ENCODE measurements at regions not wholly inside any gene's neighbourhood (a gene's known extent, or its start where the extent isn't known, plus 50 kb on each side); places are given as distances from the start of the nearest gene placed in this dataset.
A peak's percentile ranks its signal among the peaks of the same experiment; 100 is the strongest.
"Not testable (repeated sequence)": the region's sequence is repeated elsewhere in the genome, so short reads cannot be mapped to it uniquely, and the experiment has no call there.

GRCh38 chr6:134778431-134778830 is 171.5 kb downstream of the ALDH8A1 start:
- no peak for DNase-seq

DNA sequence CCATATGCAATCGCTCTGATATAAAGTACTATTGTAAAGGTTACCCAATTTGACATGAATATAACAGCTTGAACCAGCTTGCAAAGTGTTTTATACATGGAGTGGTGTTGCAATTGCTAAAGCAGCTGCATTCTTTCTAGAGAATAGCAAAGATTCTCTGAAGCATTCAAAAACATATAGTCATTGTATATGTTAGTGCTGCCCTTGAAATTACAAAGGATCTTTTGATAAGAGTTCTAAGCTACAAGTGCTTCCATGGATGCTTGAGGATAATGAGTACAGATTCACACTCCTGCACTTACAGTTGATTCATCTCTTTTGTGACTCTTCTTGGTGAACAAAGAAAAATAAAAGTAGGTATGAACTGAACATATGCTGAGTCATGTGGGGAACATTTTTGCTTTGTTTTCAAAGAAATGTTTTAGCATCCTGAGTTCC is 175.7 kb downstream of the ALDH8A1 start:
- DNase-seq, result no peak

DNA sequence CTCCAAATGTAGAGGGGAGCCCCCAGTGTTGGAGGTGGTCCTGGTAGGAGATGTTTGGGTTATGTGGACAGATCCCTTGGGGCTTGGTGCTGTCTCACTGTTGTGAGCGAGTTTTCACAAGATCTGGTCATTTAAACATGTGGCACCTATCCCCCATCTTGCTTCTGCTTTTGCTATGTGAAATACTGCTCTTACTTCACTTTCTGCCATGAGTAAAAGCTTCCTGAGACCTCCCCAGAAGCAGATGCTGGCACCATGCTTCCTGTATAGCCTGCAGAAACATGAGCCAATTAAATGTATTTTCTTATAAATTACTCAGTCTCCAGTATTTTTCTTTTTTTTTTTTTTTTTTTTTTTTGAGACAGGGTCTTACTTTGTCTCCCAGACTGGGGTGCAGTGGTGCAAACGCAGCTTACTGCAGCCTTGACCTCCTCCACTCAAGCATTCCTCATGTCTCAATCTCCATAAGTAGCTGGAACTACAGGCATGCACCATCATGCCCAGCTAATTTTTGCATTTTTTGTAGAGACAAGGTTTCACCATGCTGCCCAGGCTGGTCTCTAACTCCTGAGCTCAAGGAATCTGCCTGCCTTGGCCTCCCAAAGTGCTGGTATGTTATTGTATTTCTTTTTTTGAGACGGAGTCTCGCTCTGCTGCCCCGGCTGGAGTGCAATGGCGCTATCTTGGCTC is 177.1 kb downstream of the ALDH8A1 start:
- DNase-seq, result no peak

DNA sequence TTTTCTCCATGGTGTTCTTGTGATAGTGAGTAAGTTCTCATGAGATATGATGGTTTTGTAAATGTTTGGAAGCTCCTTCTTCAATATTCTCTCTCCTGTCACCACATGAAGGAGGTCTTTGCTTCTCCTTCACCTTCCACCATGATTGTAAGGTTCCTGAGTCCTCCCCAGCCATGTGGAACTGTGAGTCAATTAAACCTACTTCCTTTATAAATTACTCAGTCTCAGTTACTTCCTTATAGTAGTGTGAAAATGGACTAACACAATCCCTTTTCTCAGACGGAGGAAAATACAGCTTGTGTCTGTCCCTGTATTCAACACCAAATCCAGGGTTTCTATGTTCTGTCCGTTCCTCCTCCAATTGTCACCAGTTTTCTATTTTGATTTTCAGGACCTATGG is 181.0 kb downstream of the ALDH8A1 start:
- DNase-seq, result no peak

DNA sequence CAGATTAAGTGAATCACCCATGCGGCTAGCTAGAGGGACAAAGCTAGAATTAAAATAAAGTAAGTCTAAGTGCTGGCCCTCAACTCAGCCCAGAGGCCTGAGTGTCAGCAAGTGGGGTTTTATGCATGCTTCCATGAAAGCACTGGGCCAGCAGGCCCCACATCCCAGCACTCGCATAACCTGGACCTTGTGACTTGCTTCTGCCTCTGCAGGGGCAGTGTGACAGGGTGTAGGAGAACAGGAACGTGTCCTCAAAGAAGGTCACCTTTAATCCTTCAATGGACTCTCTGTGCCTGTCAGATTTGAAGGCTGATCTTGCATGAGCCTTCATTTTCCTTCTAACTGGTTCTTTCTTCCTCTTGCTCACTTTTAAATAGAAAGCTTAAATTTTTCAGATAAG is 183.4 kb downstream of the ALDH8A1 start:
- DNase-seq, result no peak

DNA sequence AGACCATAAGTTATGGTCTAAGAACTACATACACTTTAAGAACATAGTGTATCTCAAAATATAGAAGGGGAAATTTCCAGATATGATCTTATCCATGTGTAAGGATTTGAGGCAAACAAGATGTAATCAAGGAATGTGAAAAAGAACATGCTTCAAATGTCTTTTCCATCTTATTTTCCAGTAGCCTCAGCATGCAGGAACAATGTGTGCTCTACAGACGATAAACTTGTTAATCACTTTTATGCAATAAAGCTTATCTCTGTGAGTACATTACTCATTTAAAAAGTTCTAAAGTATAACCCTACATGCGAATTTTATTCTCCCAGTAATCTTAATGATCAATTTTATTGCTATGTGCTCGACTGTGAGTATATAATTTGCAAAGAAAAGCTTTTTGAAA is 185.2 kb downstream of the ALDH8A1 start:
- no peak for DNase-seq

DNA sequence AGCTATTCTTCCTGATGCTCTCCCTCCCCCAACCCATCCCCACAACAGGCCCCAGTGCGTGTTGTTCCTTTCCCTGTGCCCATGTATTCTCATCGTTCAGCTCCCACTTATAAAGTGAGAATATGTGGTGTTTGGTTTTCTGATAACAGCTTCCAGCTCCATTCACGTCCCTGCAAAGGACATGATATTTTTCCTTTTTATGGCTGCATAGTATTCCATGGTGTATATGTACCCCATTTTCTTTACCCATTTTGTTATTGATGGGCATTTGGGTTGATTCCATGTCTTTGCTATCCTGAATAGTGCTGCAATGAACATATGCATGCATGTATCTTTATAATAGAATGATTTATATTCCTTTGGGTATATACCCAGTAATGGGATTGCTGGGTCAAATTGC is 186.3 kb downstream of the ALDH8A1 start:
- DNase-seq, result not testable (repeated sequence)

GRCh38 chr6:134758621-134759020 is 191.3 kb downstream of the ALDH8A1 start:
- no peak for DNase-seq

DNA sequence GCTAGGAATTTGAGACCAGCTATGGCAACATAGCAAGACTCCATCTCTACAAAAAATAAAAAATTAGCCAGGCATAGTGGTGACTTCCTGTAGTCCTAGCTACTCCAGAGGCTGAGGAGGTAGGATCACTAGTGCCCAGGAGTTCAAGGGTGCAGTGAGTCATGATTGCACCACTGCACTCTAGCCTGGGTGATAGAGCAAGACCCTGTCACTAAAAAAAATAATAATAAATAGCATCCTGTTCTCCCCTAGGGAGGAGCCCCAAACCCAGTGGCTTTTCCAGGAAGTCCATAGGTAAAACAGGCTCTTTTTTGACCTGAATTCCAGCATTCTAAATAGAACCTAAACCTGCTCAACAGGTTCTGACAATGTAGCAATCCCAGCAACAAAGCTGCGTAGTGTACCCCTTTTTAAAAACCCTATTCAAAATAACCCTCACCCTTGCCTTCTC is 192.0 kb downstream of the ALDH8A1 start:
- DNase-seq, result no peak

GRCh38 chr6:134756374-134757025 is 193.4 kb downstream of the ALDH8A1 start:
- DNase-seq, result no peak

DNA sequence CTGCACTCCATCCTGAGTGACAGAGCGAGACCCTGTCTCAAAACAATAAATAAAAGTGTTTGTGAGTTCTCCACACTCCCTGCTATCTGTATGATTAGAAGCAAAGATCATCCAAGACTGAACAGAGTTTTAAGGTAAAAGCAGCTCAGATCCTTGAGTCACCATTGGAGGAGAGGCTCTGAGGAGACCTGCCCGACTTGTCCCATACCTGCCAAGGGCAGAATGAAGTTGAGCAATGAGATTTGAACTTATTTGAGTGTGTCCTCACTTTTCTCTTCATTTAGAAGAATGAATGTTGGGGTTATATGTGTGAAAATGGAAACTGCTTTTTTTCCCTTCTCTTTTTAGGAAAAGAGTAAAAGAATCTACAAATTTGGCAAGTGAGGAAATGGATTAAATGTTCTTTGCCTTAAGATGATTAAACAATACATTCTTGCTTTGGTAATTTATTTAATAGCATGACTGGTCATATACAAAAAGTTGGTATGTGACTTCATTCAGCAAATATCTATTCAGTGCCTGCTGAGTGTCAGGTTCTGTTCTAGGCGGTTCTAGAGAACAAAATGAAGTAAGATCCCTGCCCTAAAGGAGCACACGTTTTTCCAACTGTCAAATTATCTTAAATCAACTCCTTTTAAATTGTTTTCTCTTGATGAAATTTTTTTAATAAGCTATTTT is 195.7 kb downstream of the ALDH8A1 start:
- no peak for DNase-seq

- no peak for DNase-seq
These were observed 196.9 kb downstream of the ALDH8A1 start for GRCh38 chr6:134753001-134753400.

DNA sequence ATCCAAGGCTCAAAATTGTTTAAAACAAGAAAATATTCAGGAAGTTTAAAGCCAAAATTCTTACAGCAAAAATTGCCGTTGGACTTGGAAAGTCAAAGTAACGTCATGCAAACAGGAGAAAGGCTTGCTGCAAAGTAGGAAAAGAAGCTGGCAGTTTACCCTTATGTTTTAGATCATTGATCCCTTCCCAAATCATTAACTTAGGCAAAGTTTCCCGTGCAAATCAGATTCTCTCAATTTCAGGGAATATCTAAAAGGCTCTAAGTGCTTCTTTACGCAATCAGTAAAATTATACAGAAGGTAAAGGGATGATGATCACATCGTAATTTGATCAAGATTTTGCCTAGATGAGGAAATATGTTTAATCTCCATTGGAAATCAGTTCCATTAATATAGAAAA is 197.5 kb downstream of the ALDH8A1 start:
- no peak for DNase-seq

- peak; percentile 23 for DNase-seq
These were observed 199.2 kb downstream of the ALDH8A1 start for GRCh38 chr6:134750669-134751068.

DNA sequence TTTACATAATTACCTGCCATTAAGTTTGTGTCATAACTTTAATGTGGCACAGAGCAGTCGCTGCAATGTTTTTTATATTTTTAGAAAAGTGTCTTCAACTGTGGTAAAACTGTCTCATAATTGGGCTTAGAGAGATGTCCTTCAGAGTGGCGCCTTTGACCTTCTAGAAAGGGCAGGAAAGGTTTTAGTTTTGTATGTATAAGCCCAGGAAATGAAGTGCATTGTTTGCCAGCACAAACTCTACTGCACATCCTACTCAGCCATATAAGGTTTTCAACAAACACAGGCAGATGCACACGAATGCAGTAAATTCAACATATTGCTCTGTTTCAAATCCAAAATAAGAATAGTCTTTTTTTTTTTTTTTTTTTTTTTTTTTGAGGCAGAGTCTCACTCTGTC is 201.4 kb downstream of the ALDH8A1 start:
- DNase-seq, result no peak

DNA sequence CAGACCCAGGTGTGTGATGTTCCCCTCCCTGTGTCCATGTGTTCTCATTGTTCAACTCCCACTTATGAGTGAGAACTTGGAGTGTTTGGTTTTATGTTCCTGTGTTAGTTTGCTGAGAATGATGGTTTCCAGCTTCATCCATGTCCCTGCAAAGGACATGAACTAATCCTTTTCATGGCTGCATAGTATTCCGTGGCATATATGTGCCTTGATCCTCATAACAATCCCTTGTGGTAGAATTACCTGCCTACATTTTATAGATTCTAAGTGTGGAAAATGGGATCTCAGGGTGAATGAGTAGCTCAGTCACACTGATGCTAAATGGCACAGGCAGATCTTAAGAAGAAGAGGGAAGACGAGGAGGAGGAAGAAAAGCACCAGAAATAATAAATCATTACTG is 202.7 kb downstream of the ALDH8A1 start:
- DNase-seq, result not testable (repeated sequence)

- DNase-seq, result no peak
These were observed 203.8 kb downstream of the ALDH8A1 start for GRCh38 chr6:134746140-134746539.

GRCh38 chr6:134745192-134745591 is 204.7 kb downstream of the ALDH8A1 start:
- not testable (repeated sequence) for DNase-seq

DNA sequence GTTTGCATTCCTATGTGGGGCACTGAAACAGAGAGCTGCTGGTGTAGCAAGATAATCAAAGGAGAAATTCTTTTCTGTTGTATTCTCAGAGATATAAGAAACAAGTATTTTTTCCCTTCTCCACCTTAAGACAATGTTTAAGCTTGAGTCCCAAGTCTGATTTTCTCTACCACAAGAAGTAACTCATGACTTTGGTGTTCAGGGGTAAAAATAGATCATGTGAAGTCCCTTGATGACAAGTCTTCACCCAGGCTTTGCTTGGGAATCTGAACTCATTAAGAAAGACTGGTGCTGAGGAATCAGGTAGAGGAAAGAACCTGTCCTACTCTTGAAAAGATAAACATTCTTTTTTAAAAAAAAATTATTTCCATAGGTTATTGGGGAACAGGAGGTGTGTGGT is 205.6 kb downstream of the ALDH8A1 start:
- no peak for DNase-seq

DNA sequence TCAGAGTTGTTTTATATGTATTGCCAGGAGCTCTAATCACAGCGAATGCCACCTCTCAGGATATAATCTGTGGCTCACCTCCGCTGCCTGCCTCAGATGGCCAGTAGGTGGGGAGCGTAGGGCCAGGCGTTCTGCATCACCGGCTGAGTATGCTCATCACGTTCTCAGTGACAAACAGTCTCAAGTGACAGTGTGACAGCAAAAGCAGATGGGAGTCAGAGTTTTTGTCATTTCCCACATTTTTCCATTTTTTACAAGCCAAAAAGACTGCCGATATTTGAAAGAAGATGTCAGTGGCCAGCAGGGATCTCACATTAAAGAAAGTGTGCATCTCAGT is 208.7 kb downstream of the ALDH8A1 start:
- peak; percentile 51 for DNase-seq

- DNase-seq, result no peak
These were observed 209.3 kb downstream of the ALDH8A1 start for GRCh38 chr6:134740473-134741199.

- peak; percentile 84 for DNase-seq
These were observed 209.9 kb downstream of the ALDH8A1 start for GRCh38 chr6:134740027-134740373.

DNA sequence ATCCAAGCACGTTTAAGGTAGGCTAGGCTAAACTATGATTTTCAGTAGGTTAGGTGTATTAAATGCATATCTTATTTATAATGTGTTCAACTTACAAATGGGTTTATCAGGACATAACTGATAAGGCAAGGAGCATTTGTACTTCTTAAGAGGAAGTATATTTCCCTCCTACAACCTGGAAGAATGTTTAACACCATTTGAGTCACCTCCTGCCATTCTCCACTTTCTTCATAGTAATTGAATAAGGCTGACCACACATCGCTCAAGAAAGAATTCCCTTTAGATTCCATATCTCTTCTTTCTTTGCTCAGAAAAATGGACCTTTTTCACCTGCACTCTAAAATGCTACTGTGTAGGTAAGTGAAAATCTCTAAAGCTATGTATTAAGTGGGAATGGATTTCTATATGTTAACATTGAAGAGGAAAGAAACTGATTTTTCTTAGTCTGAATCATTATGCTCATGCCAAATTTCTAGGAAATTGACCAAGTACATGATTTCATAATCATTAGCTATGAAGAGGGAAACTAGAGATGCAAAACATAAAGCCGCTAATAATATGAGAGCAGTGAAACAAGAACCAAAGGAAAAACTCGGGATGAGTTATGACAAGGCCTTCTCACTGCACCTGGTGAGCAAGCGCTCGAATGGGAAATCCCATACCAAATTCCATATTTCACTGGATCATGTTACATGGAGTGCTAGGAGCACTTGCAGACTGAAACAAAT is 210.4 kb downstream of the ALDH8A1 start:
- peak; percentile 84 for DNase-seq
